ENCODE measurements at regions not wholly inside any gene's neighbourhood (a gene's known extent, or its start where the extent isn't known, plus 50 kb on each side); places are given as distances from the start of the nearest gene placed in this dataset.
"Not testable (repeated sequence)": the region's sequence is repeated elsewhere in the genome, so short reads cannot be mapped to it uniquely, and the experiment has no call there.

DNA sequence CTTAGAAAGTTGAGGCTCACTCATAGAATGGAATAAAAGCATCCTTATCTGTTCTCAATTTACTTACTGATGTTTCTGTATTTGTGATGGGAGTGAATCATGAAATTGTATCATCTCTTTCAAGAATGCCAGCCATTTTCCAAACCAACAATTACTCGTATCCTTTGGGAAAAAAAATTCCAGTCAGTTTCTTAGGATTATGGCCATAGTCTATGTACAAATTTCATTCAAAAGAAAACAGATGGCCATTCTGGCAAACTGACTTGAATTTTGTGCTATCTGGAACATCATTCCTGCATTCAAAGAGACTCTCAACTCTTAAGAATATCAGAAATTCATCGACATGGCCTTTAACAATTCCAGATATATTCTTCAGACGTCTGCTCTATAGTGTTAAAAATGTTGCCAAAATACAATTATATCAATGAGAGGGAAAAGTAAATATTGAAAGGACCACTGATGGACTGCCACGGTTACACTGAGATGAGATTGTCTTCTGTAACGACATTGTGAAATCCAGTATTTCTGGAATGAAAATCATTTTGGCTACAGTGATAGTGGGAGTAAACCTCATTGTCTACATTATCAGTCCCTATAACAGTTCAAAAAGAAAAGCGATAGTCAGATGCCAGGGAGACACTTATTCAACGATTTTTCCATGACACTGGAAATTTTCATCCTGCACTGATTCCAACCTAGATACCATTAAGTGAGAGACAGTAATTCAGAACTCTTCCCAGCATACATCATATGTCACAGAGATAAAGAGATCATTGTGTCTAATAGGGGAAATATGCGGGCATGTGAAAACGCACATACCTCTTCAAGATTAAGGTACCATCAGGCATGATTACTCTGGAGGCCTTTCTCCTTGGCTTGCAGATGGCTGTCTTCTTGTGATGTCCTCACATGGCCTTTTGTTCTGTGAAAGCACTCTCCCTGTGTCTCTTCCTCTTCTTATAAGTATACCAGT is 953.8 kb upstream of the ALCAM start:
- in situ Hi-C loops (cut with MboI; ENCODE audit: low sequenced_read_pairs) = no loop called here

DNA sequence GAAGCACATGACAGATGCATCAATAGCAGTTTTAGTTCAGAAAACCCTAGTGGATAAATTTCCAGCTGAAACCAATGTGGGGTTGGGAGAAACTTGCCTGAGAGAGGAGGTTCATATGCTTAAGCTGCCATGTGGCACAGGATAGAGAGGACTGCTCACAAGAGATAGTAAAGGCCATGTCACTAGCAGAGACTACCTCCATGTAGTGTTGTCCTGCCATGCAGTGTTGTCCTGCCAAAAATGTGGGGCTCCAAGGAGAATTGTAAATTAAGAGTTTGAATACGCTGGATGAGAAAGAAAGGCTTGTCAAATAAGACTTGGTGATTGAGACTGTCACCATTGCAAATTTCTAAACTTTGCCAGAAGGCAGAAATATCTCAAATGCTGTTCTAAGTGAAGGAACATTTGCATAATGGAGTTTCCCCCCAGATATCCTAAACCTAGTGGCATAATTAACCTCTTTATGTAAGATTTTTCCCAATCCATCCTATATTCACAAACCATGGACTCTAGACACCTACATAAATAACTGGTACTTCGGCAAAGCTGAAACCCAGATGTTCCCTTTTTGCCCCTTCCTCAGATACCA is 938.3 kb upstream of the ALCAM start:
- in situ Hi-C loops (cut with MboI; ENCODE audit: low sequenced_read_pairs) = no loop called here

DNA sequence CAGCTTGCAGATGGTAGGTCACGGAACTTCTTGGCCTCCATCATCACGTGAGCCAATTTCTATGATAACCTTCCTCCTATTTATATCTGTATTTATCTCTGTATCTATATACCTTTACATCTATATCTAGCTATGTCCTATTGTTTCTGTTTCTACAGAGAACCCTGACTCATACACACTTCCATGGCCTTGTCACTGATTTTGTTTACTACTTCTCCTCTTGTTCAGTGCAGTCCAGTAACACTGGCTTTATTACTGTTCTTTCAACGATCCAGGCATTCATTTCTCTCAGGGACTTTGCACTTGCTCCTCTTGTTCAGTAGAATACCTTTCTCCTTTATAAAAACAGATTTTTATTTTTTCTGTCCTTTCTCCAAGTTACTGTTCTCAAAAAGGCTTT is 937.0 kb upstream of the ALCAM start:
- in situ Hi-C loops (cut with MboI; ENCODE audit: low sequenced_read_pairs) = no loop called here

DNA sequence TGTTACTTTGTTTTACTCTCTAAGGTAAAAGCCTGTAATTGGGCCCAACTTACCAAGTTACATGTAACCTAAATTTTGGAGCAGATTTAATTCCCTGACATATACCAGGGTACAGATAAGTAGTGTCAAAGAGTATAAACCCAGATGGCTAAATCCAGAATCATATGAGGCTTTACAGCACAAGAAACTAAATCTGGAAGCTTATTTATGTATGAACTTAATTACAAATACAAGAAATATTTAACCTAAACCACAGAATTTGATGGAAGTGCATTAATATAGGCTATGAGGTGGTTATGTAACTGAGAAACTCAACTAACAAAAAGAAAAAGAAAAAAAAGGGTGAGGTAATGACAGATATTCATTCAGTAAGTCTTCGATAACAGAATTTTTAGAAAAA is 930.2 kb upstream of the ALCAM start:
- in situ Hi-C loops (cut with MboI; ENCODE audit: low sequenced_read_pairs) = no loop called here

DNA sequence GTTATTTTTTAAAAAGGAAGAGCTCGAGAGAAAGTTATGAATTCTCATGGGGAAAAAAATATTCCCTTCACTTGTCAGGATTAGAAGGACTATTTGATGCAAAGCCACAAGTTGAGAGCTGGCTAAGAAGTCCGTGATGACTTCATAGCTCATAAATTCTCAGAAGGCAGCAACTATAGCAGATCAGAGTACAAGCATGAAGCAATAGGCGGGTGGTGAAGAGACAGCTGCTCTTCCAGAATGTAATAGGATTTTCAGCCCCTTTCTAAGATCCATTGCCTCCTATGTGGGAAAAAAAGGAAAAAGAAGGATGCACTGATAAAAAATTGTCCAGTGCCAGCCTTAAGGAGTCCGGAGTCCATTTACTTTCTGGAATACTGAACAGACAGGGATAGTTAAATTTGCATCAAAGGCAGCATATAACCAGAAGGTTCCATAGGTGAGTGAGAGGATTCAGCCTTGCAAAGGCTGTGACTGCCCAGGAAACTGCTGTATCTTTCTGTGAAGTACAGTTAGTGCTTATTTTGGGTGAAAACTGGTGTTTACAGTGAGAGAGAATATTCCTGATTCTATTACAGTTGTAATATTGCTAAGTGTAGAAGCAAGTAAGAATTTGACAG is 929.5 kb upstream of the ALCAM start:
- in situ Hi-C loops (cut with MboI; ENCODE audit: low sequenced_read_pairs) = no loop called here

DNA sequence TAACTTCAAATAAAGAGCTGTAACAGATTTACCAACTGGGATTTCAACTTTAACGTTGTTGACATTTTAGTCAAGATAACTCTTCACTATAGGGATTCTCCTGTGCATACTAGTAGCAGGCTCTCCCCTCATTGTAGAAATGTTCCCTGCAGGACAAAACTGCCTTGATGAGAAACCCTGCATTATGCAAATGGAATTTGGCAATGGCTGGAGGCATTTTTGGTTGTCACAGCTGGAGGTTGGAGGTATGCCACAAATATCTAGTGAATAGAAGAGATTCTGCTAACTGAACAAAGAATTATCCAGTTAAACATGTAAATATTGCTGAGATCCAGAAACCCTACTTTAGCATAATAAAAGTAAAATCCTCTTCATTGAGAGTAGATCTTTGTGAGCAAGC is 928.8 kb upstream of the ALCAM start:
- in situ Hi-C loops (cut with MboI; ENCODE audit: low sequenced_read_pairs) = no loop called here

DNA sequence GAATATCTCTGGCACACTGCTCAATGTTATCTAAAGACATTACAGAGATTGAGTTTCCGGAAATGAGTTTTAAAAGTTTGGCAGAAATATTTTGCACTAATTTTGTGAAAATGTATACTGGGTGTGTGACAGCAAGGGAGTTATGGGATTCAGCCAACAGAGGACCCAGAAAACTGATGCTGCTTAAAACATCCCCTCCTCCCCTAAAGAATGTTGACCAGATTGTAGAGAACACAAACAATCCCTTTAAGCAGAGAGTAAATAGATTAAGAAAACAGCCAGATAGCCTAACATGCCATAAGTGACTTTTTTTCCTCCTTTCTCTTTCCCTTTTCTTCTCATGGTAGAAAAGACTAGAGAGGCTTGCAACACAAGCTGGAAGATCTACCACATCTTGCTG is 928.0 kb upstream of the ALCAM start:
- in situ Hi-C loops (cut with MboI; ENCODE audit: low sequenced_read_pairs) = no loop called here

DNA sequence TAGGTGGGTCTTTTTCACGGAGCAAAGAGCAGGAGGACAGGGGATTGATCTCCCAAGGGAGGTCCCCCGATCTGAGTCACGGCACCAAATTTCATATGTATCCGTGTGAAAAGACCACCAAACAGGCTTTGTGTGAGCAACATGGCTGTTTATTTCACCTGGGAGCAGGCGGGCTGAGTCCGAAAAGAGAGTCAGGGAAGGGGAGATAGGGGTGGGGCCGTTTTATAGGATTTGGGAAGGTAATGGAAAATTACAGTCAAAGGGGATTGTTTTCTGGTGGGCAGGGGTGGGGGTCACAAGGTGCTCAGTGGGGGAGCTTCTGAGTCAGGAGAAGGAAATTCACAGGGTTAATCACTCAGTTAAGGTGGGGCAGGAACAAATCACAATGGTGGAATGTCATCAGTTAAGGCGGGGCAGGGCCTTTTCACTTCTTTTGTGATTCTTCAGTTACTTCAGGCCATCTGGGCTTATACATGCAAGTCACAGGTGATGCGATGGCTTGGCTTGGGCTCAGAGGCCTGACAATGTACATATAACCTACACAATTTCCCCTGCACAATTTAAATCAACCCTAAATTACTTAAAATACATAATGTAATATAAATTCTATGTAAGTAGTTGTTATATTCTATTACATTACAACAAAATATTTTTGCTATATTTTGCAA is 921.3 kb upstream of the ALCAM start:
- in situ Hi-C loops (cut with MboI; ENCODE audit: low sequenced_read_pairs) = not testable (repeated sequence)

DNA sequence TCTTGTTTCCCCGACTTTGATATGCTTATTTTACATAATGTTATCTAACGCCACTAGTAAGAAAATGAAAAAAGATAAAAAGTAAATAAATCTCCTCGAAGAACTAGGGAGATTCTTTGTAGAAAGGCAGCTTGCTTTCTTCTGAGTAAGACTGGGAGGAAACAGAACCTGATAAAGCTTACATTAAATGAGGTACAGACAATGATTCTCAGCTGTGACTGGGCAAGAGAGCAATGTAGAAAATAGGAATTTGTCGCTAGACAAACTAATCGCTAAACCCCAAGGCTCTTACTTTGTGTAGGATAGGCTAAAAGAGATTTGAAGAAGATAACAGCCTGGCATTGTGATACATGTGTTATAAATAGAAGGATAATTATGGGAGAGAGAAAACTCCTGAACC is 919.0 kb upstream of the ALCAM start:
- in situ Hi-C loops (cut with MboI; ENCODE audit: low sequenced_read_pairs) = no loop called here

DNA sequence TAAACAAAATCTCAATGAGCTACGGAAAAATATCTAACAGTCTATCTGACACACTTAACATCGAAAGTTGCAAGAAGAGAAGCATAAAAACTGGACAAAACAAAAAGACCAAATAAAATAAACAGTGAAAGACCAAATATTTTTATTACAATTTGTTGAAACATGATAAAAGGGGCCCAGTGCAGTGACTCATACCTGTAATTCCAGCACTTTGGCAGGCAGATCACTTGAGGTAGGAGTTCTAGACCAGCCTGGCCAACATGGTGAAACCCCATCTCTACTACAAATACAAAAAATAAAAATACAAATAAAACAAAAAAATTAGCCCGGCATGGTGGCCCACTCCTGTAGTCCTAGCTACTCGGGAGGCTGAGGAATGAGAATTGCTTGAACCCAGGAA is 914.0 kb upstream of the ALCAM start:
- in situ Hi-C loops (cut with MboI; ENCODE audit: low sequenced_read_pairs) = no loop called here

DNA sequence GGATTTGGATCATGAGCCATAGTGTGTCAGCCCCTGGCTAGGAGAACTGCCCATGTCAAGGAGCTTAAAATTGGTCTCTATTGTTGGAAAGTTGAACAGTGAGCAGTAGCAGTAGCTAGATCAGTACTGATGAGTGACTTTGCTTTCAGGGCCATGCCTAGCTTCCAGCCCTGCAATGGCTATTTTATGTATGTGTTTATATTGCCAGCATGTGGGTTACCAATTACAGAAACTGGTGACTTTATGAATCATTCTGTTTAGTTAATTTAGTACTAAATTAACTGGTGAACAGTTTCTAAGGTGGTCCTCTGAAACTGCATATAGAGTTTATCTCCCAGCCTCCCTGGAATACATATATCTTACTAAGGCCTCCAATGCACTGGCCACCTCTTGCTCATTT is 908.1 kb upstream of the ALCAM start:
- in situ Hi-C loops (cut with MboI; ENCODE audit: low sequenced_read_pairs) = no loop called here

DNA sequence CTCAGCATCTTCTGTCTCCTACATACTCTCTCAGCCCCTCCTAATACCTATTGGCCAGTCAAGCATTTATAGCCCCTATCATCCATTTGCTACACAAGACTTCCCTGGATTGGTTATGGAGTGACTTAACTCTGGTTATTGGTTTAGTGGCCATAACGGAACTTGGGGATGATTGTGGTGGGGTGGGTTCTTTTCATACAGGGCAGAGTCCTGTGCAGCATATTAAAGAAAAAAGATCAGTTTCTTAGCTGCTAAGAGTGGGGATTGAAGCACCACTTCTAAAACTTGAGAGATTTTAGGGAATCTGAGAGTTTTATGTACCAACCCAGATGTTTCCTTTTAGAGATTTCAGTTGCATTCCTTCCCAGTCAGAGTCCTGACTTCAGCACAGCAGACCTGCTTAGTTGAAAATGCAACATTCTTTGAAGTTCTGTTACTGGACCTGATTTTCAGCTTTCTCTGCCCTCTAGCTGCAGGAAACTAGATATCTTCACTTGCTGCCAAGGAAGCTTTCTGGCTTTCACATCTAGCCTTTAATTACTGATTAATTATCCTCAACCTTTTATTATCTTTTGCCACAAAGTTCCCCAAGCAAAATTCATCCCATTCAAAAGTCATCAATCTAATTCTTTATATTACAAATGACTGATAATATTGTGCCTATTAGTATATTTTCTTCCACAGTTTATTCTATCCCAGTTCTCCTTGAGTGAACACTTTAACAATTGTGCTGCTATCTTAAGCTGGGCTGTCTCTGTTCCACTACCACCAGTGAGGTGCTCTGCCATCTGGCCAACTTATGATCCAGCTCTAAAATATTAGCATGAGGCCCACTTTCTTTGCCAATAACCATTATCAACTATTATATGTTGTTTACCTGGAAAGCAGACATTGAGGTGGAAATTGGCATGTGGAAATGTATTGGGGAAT is 906.0 kb upstream of the ALCAM start:
- in situ Hi-C loops (cut with MboI; ENCODE audit: low sequenced_read_pairs) = no loop called here

DNA sequence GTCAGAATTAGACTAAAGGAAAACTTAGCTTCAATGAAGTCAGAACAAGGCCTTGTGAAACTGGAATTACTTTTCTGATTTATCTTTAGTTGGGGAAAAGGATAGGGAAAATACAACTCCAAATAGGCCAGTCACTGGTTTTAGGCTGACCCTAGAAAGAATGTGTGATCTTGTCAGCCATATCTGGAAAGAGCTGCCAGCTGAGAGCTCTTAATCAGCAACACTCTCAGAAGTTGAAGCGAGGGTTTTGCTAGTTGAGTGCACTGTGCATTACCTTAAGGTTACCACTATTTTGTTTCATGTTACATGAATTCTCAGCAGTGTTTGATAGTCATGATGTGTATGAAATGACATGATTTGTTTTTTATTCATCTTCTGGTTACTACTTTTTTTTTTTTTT is 905.3 kb upstream of the ALCAM start:
- in situ Hi-C loops (cut with MboI; ENCODE audit: low sequenced_read_pairs) = no loop called here

DNA sequence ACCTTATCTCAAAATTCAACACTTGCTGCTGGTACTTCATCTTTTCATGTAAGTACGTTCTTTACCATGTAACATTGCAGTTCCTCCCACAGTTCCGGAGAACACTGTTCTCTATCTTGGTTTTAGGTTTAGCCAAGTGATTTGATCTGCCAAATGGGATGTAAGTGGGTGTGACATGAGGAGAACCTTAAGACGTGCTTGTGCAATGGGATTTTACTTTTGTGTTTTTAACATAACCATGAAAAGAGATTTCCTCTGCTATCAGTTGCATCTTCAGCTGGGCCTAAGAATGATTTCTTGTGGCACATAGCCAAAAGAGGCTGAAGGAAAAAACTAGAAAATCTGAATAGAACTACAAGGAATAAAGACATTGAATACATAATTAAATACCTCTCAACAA is 894.5 kb upstream of the ALCAM start:
- in situ Hi-C loops (cut with MboI; ENCODE audit: low sequenced_read_pairs) = no loop called here

DNA sequence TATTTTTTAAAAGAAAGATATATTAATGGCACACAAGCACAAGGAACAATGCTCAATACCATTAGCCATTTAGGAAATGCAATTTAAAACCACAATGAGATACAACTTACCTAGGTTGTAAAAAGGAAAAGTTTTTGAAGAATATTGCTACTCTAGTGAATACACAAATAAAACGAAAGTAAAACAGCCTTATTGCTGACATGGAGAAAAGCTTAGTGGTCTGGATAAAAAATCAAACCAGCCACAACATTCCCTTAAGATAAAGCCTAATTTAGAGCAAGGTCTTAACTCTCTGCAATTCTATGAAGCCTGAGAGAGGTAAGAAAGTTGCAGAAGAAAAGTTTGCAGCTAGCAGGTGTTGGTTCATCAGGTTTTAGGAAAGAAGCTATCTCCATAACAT is 892.7 kb upstream of the ALCAM start:
- in situ Hi-C loops (cut with MboI; ENCODE audit: low sequenced_read_pairs) = no loop called here

DNA sequence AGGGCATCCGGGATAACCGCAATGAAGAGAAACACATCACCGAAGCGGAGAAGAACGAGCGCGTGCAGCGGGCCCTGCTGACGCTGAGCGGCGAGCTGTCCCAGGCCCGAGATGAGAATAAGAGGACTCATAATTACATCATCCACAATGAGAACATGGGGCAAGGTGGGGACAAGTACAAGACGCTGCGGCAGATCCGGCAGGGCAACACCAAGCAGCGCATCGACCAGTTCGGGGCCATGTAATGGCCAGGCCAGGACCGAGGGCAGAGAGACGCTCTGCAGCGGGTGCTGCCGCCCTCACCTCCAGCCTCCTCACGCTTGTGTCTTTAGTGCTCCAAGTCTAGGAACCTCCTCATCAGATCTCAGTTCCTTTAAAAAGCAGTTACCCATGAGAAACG is 863.7 kb upstream of the ALCAM start:
- in situ Hi-C loops (cut with MboI; ENCODE audit: low sequenced_read_pairs) = no loop called here

DNA sequence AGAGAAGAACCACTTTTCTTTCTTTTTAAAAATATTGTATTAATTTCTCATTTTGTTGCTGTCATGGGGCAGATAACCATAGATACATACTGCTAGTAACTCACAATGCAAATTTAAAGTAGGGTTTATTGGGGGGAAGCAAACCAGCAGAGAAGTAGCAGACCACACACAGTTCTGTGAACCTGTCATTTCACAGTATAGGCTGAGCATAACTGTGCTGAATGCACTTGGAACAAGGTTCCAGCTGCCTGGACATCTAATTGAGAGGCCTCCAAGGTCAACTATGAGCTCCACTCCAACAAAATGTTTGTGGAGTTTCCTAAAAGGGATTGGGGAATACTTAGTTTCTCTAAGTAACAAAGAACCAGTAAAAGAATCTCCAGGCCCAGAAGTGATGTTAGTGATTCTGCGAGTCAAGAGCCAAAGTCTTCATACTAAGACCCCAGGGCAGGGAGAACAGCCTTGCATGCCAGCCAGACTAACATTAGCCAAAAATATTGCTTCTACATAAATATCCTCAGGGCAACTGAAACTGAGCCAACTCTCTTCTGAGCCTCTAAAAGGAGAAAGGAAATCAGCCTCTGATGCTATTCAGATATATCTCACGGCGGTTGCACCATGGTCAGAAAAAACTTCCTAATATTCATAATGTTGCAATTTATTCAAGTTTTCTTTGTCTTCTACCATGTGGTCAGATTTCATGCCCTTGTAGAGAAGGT is 856.4 kb upstream of the ALCAM start:
- in situ Hi-C loops (cut with MboI; ENCODE audit: low sequenced_read_pairs) = no loop called here

DNA sequence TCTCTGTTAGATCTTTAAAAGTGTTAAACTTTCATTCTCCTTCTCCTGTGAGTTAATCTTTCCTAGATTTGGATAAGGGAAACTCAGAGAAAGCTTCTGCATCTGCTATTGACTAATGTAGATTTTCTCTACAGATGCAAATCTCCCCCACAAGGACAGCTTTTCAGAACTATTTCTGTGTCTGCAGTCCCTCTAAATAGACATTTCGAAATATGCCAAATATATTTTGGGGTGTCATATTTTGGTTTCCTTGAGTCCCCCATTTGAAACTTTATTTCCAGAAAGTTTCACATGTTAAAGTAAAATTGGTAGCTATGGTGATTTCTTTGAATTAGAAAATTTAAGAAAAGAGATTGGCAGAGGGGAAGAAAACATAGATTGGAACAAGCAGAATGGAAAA is 852.3 kb upstream of the ALCAM start:
- in situ Hi-C loops (cut with MboI; ENCODE audit: low sequenced_read_pairs) = no loop called here

DNA sequence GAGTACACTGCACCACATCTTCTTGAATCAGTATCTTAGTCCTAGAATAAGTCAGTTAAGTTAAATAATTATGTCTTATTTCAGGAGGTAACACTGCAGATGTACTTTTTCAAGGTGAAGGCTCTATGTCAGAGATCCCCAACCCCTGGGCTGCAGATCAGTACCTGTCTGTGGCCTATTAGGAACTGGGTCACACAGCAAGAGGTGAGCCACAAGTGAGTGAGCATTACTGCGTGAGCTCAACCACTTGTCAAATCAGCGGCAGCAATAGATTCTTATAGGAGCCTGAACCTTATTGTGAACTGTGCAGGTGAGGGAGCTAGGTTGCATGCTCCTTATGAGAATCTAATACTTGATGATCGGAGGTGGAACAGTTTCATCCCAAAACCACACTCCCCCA is 851.9 kb upstream of the ALCAM start:
- in situ Hi-C loops (cut with MboI; ENCODE audit: low sequenced_read_pairs) = no loop called here

DNA sequence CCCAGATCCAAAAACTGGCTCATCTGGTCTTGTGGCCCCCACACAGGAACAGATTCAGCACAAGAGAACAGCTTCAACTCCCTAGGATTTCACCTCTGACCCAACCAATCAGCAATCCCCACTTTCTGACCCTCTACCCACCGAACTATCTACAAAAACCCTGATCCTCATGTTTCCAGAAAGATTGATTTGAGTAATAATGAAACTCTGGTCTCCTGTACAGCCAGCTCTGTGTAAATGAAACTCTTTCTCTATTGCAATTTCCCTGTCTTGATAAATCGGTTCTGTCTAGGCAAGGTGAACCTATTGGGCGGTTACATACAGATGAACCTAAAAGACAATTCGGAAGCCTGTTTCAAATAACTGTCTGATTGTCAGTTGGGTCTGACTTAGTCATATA is 847.6 kb upstream of the ALCAM start:
- in situ Hi-C loops (cut with MboI; ENCODE audit: low sequenced_read_pairs) = no loop called here

All from HL-60/S4 (cell line).